ENCODE measurements at regions not wholly inside any gene's neighbourhood (a gene's known extent, or its start where the extent isn't known, plus 50 kb on each side); places are given as distances from the start of the nearest gene placed in this dataset.

- TF ChIP-seq CTCF (IDR thresholded peaks at IDR 0.05; ENCODE audit: insufficient read depth, low read depth, low read length) (no peak), EZH2 (IDR thresholded peaks at IDR 0.05; ENCODE audit: insufficient read depth, low read length) (no peak)
Measured at GRCh38 chr5:155595791-155596190, 582.2 kb downstream of the KIF4B start.

All from astrocyte (in vitro differentiated cells and primary cell).